ENCODE measurements at regions not wholly inside any gene's neighbourhood (a gene's known extent, or its start where the extent isn't known, plus 50 kb on each side); places are given as distances from the start of the nearest gene placed in this dataset.

- ChIA-PET CTCF (no interaction called here), POLR2A (no interaction called here)
- H3K36me3 ChIP-seq (replicated peaks in 1 of 2; ENCODE audit: control insufficient read depth in 1 of 2, insufficient read depth in 2 of 2, low read length in 1 of 2) = no peaks in the 10 kb centered on the region
- 30% methylated on average over 2 of the region's 2 CpGs for WGBS (ENCODE audit: low lambda C conversion rate)
- no peak overlapping the region for H3K27ac ChIP-seq (ENCODE audit: low read depth in 2 of 2, low read length in 1 of 2)
- no peak overlapping the region for H2AFZ ChIP-seq (ENCODE audit: low read depth)
- no peaks in the 10 kb centered on the region for H4K20me1 ChIP-seq (ENCODE audit: insufficient read depth)
- H3K9me2 ChIP-seq = no peaks in the 10 kb centered on the region
- DNase-seq = no peak
- H3K79me2 ChIP-seq (ENCODE audit: insufficient read depth) = no peaks in the 10 kb centered on the region
- no peaks in the 10 kb centered on the region for H3K9me3 ChIP-seq
- no peaks in the 10 kb centered on the region for H3K4me1 ChIP-seq (ENCODE audit: control insufficient read depth in 1 of 2, insufficient read depth in 2 of 2, low read depth in 1 of 2, low read length in 1 of 2)
- H3F3A ChIP-seq (replicated peaks; ENCODE audit: insufficient read depth) = no peaks in the 10 kb centered on the region
- TF ChIP-seq TAF1 (IDR thresholded peaks at IDR 0.05; ENCODE audit: borderline replicate concordance, low read depth, low read length) = no peak
- no peak for TF ChIP-seq RCOR1 (IDR thresholded peaks at IDR 0.05; ENCODE audit: low read length)
- no peak for TF ChIP-seq GABPA (IDR thresholded peaks at IDR 0.05; ENCODE audit: low read depth)
- TF ChIP-seq USF2 (IDR thresholded peaks at IDR 0.05; ENCODE audit: borderline replicate concordance, low read depth, low read length) = no peak
- TF ChIP-seq EZH2phosphoT487 (IDR thresholded peaks at IDR 0.05; ENCODE audit: borderline replicate concordance, low read depth) = no peak
- TF ChIP-seq NRF1 (IDR thresholded peaks at IDR 0.05; ENCODE audit: low read depth, low read length) = no peak
- TF ChIP-seq GATA2 (CRISPR knock-in tag; IDR thresholded peaks at IDR 0.05) = no peak
- TF ChIP-seq YY1 (IDR thresholded peaks at IDR 0.05; ENCODE audit: low read depth) = no peak
- no peak for TF ChIP-seq FOSL2 (IDR thresholded peaks at IDR 0.05; ENCODE audit: borderline replicate concordance, low read depth)
- TF ChIP-seq SIN3A (IDR thresholded peaks at IDR 0.05; ENCODE audit: borderline replicate concordance, low read depth, low read length) = no peak
- no peak for TF ChIP-seq EP300 (IDR thresholded peaks at IDR 0.05; ENCODE audit: borderline replicate concordance in 1 of 2, low read depth in 1 of 2, low read length in 1 of 2)
- no peak overlapping the region for H3K4me2 ChIP-seq
- H3K27me3 ChIP-seq (ENCODE audit: insufficient read depth) = no peaks in the 10 kb centered on the region
- no peak overlapping the region for H3K4me3 ChIP-seq (ENCODE audit: low read depth in 2 of 2, low read length in 1 of 2)
- no peak overlapping the region for H3K9ac ChIP-seq
These were observed 841.1 kb downstream of the CENPC start for GRCh38 chr4:66704243-66704642.

- WGBS (ENCODE audit: low lambda C conversion rate) = 29% methylated on average over 3 of the region's 3 CpGs
- H3K4me2 ChIP-seq = no peak overlapping the region
- TF ChIP-seq ZBTB33 (IDR thresholded peaks at IDR 0.05; ENCODE audit: borderline replicate concordance, low read depth) (no peak), USF2 (IDR thresholded peaks at IDR 0.05; ENCODE audit: borderline replicate concordance, low read depth, low read length) (no peak)
These were observed 850.6 kb downstream of the CENPC start for GRCh38 chr4:66694739-66695138.

More at GRCh38 chr4:66694739-66695138, 850.6 kb downstream of the CENPC start:
- Histone ChIP-seq H3K79me2 (ENCODE audit: insufficient read depth) (no peaks in the 10 kb centered on the region), H2AFZ (ENCODE audit: low read depth) (no peak overlapping the region), H3K27me3 (ENCODE audit: insufficient read depth) (no peaks in the 10 kb centered on the region), H3K4me1 (ENCODE audit: control insufficient read depth in 1 of 2, insufficient read depth in 2 of 2, low read depth in 1 of 2, low read length in 1 of 2) (no peaks in the 10 kb centered on the region), H3K9ac (no peak overlapping the region), H3K9me3 (no peaks in the 10 kb centered on the region), H3K27ac (ENCODE audit: low read depth in 2 of 2, low read length in 1 of 2) (no peak overlapping the region), H3K4me3 (ENCODE audit: low read depth in 2 of 2, low read length in 1 of 2) (no peak overlapping the region), H3K36me3 (replicated peaks in 1 of 2; ENCODE audit: control insufficient read depth in 1 of 2, insufficient read depth in 2 of 2, low read length in 1 of 2) (no peaks in the 10 kb centered on the region), H3K9me2 (no peaks in the 10 kb centered on the region), H3F3A (replicated peaks; ENCODE audit: insufficient read depth) (no peaks in the 10 kb centered on the region), H4K20me1 (ENCODE audit: insufficient read depth) (no peaks in the 10 kb centered on the region)
- ChIA-PET POLR2A (no interaction called here), CTCF (no interaction called here)
- DNase-seq = no peak

All from SK-N-SH (cell line).